GM12891 (cell line): ENCODE measurements at regions not wholly inside any gene's neighbourhood (a gene's known extent, or its start where the extent isn't known, plus 50 kb on each side); places are given as distances from the start of the nearest gene placed in this dataset.
"Not testable (repeated sequence)": the region's sequence is repeated elsewhere in the genome, so short reads cannot be mapped to it uniquely, and the experiment has no call there.

Experiments used
- DNase-seq: peaks from one replicate; pipeline ENCODE4 v3.0.0; 2011; ENCODE audit warnings: low spot score; ENCODE audit not compliant: insufficient read length
- FAIRE-seq: peaks from 2 replicates; lab custom pipeline; 2011; peaks lifted over from hg19 to GRCh38; lab: Jason Lieb, UNC
- PAX5 ChIP-seq: IDR thresholded peaks from 2 replicates; pipeline ENCODE4 v1.6.1; 2011; ENCODE audit warnings: low read length, moderate library complexity, mild to moderate bottlenecking; ENCODE audit not compliant: insufficient read depth, severe bottlenecking
- POLR2A ChIP-seq: IDR thresholded peaks from 2 replicates; pipeline ENCODE4 v1.6.1; 2011; ENCODE audit warnings: low read depth, low read length, control low read depth
- POLR2AphosphoS5 ChIP-seq: IDR thresholded peaks from 2 replicates; pipeline ENCODE4 v1.6.1; 2011; ENCODE audit warnings: low read depth, low read length, control low read depth
- POU2F2 ChIP-seq: IDR thresholded peaks from 2 replicates; pipeline ENCODE4 v1.6.1; 2011; ENCODE audit warnings: low read depth, mild to moderate bottlenecking, control low read depth, low read length, moderate library complexity
- SPI1 ChIP-seq: IDR thresholded peaks from 2 replicates; pipeline ENCODE4 v1.6.1; 2011; ENCODE audit warnings: low read depth, low read length, control low read depth
- TAF1 ChIP-seq: IDR thresholded peaks from 2 replicates; pipeline ENCODE4 v1.6.1; 2011; ENCODE audit warnings: low read depth, low read length, control low read depth

DNA sequence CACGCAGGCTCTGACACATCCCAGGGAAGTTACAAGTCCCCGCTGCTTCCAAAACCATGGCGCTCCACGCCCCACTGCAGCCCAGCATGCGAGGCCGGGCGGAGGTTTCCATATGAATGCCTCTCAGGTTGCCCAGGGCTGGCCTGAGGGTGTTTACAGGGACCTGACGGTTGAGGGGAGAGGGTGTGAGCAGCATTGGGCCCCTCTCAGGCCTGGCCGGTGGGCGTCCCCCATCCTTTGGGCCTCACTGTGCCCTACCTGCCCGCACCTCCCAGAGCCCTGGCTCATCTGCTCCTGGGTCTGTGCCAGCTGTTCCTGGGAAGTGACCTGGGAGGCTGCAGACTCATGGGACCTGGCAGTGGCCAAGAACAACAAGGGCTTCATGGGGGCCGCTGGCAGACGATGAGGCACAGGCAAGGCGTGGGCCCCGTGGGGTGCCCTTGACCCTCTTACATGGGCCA is 173.5 kb downstream of the C16orf95 start:
- no peak for FAIRE-seq
- no peak for DNase-seq
- TF ChIP-seq TAF1 (no peak), POLR2A (no peak), PAX5 (no peak), SPI1 (no peak), POU2F2 (no peak), POLR2AphosphoS5 (no peak)

DNA sequence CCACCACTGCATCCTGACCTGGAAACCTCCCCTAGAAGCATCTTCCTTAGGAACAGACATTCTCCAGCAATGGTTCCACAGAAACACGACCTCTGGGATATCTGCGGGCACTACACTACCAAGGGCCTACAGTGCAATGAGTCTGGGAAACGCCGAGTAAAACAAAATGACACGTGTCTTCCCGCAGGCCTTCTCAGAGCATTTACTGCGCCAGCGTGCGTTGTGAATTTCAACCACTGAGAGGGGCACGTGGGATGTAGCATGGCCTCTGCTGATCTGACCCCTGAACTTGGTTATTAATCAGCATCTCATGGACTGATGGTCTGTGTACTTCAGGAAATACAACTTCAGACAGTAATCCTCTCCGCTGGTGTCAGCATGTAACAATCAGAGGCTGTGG is 173.0 kb downstream of the C16orf95 start:
- TF ChIP-seq POLR2A (no peak), PAX5 (no peak), POU2F2 (no peak), SPI1 (no peak), POLR2AphosphoS5 (no peak), TAF1 (no peak)
- DNase-seq (no peak), FAIRE-seq (no peak)

DNA sequence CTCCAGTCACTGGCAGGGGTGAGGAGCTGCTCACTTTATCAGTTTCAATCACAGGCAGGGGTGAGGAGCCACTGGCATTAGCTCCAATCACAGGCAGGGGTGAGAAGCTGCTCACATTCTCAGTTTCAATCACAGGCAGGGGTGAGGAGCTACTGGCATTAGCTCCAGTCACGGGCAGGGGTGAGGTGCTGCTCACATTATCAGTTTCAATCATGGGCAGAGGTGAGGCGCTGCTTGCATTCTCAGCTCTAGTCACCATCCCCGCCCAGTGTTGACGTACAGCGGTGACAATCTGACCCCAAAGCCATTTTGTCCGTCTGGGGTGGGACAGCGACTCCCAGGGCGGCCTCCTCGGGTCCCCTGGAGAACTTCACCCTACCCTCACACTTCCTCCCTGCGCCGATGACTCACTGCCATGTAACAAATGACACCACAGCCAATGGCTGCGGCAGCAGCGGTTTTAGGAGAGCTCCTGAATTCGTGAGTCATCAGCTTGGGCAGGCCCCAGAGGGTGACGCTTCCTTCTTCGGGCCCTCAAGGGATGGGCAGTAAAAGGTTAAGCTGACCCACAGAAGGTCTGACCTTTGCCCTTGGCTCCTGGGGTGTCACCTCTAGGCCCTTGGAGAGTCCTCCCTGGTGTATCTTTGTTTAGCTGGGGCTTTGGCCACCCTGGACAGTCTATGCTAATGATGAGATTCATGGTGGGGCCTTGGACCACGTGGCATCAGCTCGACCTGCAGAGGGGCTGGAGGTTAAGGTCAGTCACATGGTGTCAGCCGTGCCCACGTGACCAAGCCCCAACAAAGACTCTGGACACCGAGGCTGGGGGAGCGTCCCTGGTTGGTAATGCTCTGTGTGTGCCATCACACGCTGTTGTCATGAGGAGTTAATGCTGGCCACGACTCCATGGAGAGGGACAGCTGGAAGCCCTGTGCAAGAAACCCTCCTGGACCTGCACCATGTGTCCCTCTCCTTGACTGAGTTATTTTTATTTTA is 171.7 kb downstream of the C16orf95 start:
- no peak for FAIRE-seq
- no peak for DNase-seq
- no peak for TF ChIP-seq POLR2AphosphoS5
- TF ChIP-seq TAF1 = no peak
- TF ChIP-seq POU2F2 = no peak

DNA sequence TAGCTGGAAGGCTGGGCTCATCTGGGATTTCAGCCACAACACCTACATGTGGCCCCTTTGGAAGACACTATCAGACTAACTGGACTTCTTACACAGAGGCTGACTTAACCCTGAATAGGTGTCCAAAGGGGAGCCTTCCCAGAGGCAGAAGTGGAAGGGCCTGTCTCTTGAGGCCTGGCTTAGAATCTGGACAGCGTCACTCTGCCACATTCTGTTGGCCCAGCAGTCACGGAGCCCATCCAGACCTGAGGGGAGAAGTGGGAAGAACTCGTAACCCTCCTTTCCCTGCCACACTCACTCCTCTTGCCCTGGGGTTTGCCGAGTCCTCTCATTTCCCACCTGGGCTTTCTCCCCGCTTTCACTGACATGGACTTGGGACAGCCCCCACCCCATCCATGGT is 170.5 kb downstream of the C16orf95 start:
- no peak for TF ChIP-seq TAF1
- TF ChIP-seq POU2F2 = no peak
- no peak for TF ChIP-seq POLR2A
- no peak for TF ChIP-seq POLR2AphosphoS5
- no peak for TF ChIP-seq PAX5
- no peak for TF ChIP-seq SPI1
- no peak for DNase-seq
- FAIRE-seq = no peak

DNA sequence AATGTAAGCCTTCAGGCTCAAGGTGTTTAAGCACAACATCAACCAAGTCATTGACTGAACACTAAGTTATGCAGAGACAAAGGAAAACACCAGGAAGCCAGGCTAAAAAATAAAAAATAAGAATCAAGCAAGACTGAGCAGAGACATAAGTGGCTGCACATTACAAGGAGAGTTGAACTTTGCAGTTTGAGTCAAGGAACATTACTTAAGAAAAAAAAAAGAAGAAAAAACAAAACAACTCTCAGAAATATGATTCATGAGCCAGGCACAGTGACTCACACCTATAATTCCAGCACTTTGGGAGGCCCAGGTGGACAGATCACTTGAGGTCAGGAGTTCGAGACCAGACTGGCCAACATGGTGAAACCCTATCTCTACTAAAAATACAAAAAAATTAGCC is 168.1 kb downstream of the C16orf95 start:
- FAIRE-seq (no peak), DNase-seq (no peak)
- TF ChIP-seq PAX5 (no peak), TAF1 (no peak), POLR2AphosphoS5 (no peak), POU2F2 (no peak), POLR2A (no peak), SPI1 (no peak)

DNA sequence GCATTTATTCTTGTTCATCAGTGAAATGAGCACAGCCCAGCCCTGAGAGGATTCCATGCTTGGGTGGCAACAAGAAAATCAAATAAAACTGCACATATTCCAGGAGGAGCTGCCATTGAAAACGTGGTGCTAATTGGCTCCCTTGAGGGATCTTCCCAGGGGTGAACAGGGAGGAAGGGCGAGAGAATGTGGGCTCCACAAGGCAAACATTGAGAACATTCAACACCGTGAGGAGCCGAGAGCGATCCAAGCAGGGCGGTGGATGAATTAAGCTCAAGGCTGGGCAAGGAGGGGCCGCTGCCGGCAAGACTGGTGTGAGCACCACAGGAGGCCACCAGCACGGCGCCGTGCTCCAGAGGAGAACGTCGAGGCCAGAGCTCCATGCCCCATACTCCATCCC is 166.9 kb downstream of the C16orf95 start:
- DNase-seq = no peak
- FAIRE-seq = no peak
- TF ChIP-seq TAF1 (no peak), POU2F2 (no peak), POLR2A (no peak), SPI1 (no peak), PAX5 (no peak)

DNA sequence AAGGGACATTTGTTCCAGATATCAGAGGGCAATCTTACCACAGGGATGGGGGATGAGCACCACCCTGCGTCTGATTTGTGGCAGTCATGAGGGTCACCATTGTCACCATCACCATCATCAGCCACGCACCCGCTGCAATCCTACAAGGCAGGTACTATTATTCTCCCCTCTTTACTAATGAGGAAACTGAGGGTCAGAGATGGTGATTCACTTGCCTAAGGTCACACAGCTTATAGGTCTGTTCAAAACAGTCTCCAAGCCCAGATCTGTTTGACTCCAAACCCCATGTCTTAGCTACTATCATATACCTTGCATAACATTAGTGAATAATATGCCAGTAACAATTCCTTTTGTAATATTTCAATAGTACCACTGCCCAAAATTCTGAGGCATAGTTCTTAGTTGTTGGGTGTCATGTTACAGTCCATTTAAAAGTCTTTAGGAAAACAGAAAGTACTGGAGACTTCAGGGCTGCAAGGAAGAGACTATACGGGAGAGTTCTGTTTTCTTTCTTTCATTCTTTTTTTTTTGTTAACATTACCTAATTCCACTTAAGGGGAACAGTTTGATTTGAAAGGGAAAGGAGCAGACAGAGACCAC is 166.4 kb downstream of the C16orf95 start:
- DNase-seq = no peak
- TF ChIP-seq SPI1 (no peak), TAF1 (no peak), POLR2A (no peak), PAX5 (no peak), POLR2AphosphoS5 (no peak), POU2F2 (no peak)
- no peak for FAIRE-seq

DNA sequence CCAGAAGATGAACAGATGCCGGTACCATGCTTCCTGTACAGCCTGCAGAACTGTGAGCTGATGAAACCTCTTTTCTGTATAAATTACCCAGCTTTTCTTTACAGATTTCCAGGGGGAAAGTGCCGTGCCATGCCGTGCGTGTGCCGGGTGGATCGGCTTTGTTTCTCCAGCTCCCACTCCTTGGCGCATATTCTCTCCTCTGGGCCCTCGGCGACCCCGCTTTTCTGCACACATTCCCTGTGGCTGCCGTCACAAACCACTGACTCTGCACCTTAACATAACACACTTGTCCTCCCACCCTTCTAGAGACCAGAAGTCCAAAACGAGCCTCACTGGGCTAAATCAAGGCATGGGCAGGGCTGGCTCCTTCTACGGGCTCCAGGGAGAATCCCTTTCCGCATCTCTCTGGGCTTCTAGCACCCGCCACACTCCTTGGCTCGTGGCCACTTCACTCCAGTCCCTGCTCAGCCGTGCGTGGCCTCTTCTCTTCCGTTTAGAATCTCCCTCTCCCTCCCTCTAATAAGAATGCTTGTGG is 164.9 kb downstream of the C16orf95 start:
- TF ChIP-seq POLR2A = no peak
- no peak for TF ChIP-seq POU2F2
- TF ChIP-seq TAF1 = no peak
- no peak for TF ChIP-seq POLR2AphosphoS5
- no peak for TF ChIP-seq PAX5
- no peak for TF ChIP-seq SPI1
- DNase-seq (no peak), FAIRE-seq (no peak)

DNA sequence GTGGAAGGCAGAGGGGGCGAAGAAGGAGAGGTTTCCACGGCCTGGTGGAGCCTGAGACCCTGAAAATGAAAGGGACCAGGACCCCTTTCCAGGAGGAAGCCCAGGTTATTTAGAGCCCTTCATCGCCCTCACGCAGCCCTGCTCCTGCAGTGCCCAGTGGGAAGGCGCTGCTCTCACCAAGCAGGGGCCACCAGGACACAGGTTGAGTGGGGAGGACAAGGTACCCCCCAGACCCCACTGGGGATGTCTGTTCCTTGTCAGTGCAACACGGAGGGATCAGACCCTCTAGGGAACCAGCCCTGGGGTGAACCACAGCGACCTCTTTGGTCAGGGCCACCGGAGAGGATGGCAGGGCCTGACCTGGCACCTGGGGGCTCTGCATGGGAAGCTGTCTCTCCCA is 163.9 kb downstream of the C16orf95 start:
- DNase-seq = no peak
- FAIRE-seq = no peak
- TF ChIP-seq TAF1 = no peak
- TF ChIP-seq POLR2AphosphoS5 = no peak
- TF ChIP-seq POU2F2 = no peak
- no peak for TF ChIP-seq PAX5
- TF ChIP-seq POLR2A = no peak
- no peak for TF ChIP-seq SPI1

DNA sequence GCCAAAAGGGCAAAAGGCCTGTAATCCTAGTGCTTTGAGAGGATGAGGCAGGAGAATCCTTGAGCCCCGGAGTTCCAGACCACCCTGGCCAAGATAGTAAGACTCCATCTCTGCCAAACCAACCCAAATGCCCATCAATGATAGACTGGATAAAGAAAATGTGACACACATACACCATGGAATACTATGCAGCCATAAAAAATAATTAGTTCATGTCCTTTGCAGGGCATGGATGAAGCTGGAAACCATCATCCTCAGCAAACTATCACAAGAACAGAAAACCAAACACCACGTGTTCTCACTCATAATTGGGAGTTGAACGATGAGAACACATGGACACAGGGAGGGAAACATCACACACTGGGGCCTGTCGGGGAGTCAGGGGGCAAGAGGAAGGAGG is 161.9 kb downstream of the C16orf95 start:
- DNase-seq, FAIRE-seq: not testable (repeated sequence)
